LNCaP clone FGC (cell line): ENCODE measurements at regions not wholly inside any gene's neighbourhood (a gene's known extent, or its start where the extent isn't known, plus 50 kb on each side); places are given as distances from the start of the nearest gene placed in this dataset.

ENCODE experiments used
- DNase-seq: peaks from one replicate; pipeline ENCODE4 v3.0.0-alpha.2; 2011; ENCODE audit warnings: low read depth
- H3K4me3 ChIP-seq: 2 replicates; pipeline ENCODE4 v1.5.1; 2011; ENCODE audit warnings: mild to moderate bottlenecking, low read depth, low read length, control low read depth
- CTCF ChIP-seq: IDR thresholded peaks from 2 replicates; pipeline ENCODE4 v1.5.1; 2012; ENCODE audit warnings: mild to moderate bottlenecking; ENCODE audit not compliant: control insufficient read depth, insufficient read depth; ENCODE audit errors: extremely low read depth

- H3K4me3 ChIP-seq, result no peak overlapping the region
- no peak for DNase-seq
- no peak for TF ChIP-seq CTCF
These were observed 82.6 kb upstream of the PDGFD start for GRCh38 chr11:104246590-104246989.

- DNase-seq, result no peak
- H3K4me3 ChIP-seq, result no peak overlapping the region
- no peak for TF ChIP-seq CTCF
These were observed 75.0 kb upstream of the PDGFD start for GRCh38 chr11:104238916-104239315.

GRCh38 chr11:104225047-104225446 lies 61.1 kb upstream of the PDGFD start:
- DNase-seq, result no peak
- no peak overlapping the region for H3K4me3 ChIP-seq
- no peak for TF ChIP-seq CTCF

DNA sequence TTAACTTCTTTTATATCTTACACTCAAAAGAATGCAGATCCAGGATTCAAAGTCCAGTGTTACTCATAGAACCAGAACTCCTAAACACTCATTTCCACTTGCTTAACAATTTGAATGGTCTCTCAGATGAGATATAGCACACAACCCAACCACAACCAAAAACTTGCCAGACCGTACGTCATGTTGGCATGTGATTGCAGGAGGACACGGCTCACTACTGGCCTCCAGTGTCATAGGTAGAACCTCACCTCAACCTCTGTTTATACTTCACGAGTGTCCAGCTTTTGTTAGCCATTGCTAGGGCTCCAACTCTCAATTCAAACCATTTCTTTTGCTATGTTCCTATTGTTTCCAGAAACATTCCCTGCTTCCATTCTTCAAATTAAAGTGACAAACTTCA lies 58.5 kb upstream of the PDGFD start:
- no peak for DNase-seq
- TF ChIP-seq CTCF, result peak; percentile 24; the same call in 1 of the 2 replicates
- no peak overlapping the region for H3K4me3 ChIP-seq

DNA sequence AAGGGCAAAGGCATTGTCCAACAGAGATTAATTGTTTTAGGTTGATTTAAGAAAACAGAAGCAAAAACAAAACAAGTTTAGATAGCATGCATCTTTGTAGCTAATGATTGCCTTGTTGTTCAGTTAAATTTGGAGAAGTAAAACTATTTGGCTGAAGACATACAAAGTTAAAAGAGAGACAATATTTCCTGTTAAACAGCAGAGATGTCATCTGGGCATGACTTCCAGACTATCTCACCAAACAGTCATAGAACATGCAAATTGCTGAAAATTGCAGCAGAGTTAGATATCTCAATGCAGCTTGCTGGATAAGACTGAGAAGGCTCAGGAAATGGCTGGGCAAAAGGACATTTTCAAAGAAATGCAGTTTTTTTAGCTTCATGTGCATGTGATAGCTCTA lies 57.5 kb upstream of the PDGFD start:
- TF ChIP-seq CTCF, result no peak

GRCh38 chr11:104219096-104219495 lies 55.1 kb upstream of the PDGFD start:
- DNase-seq, result no peak
- H3K4me3 ChIP-seq, result no peak overlapping the region
- TF ChIP-seq CTCF, result no peak

More for the DNA sequence above, 57.5 kb upstream of the PDGFD start:
- DNase-seq, result no peak
- H3K4me3 ChIP-seq, result no peak overlapping the region

GRCh38 chr11:104214517-104214916 lies 50.6 kb upstream of the PDGFD start:
- no peak for DNase-seq
- H3K4me3 ChIP-seq, result no peak overlapping the region
- no peak for TF ChIP-seq CTCF
